Body of pancreas (tissue), 4 donors: ENCODE measurements at regions not wholly inside any gene's neighbourhood (a gene's known extent, or its start where the extent isn't known, plus 50 kb on each side); places are given as distances from the start of the nearest gene placed in this dataset.

Experiments
- ATAC-seq: fragments of 150-250 bp; one replicate; pipeline ENCODE4 v1.9.1; 2016
- DNase-seq, 4 donors: peaks; one replicate each; pipeline ENCODE4 v3.0.0-alpha.2; 2019
- H3K27ac ChIP-seq, 4 donors: fragments of 200-600 bp; sonication (generic); 1 replicate in 3 of 4; 2 replicates in 1 of 4; pipeline versions ENCODE4 v1.5.1 to v1.6.1; 2016 to 2019; ENCODE audit warnings: mild to moderate bottlenecking in 1 of 4, mixed read lengths in 1 of 4, moderate library complexity in 1 of 4
- H3K27me3 ChIP-seq, 2 donors: fragments of 200-600 bp; sonication (generic); one replicate each; pipeline ENCODE4 v1.6.0; 2016; ENCODE audit warnings: mild to moderate bottlenecking in 1 of 2
- H3K36me3 ChIP-seq, 2 donors: fragments of 200-600 bp; sonication (generic); replicated peaks in 1 of 2; 2 replicates each; pipeline ENCODE4 v1.5.1; 2016; ENCODE audit warnings: low read depth in 2 of 2; ENCODE audit not compliant: insufficient read depth in 1 of 2
- H3K4me1 ChIP-seq: fragments of 200-600 bp; sonication (generic); one replicate; pipeline ENCODE4 v1.6.0; 2016
- H3K4me3 ChIP-seq, 2 donors: fragments of 200-600 bp; sonication (generic); 1 replicate in 1 of 2; 2 replicates in 1 of 2; pipeline ENCODE4 v1.5.1; 2016 to 2019
- H3K9me3 ChIP-seq, 3 donors: fragments of 200-600 bp; sonication (generic); 1 replicate in 2 of 3; 2 replicates in 1 of 3; pipeline ENCODE4 v1.5.1; 2016
- POLR2A ChIP-seq, 3 donors: fragments of 450-650 bp; IDR thresholded peaks; one replicate each; pipeline ENCODE4 v1.6.1; 2016; ENCODE audit warnings: antibody characterized with exemption in 3 of 3, mild to moderate bottlenecking in 2 of 3
- WGBS, 2 donors: methylation state at CpG; one replicate each; pipeline ENCODE4 v1.1.5; 2017; 5-methylcytosine and 5-hydroxymethylcytosine counted together
- intact Hi-C: fragments of 100-400 bp; cut with DNase I; formaldehyde crosslinking; loops from one replicate; pipeline ENCODE4 v1.15.1; 2023
- TF ChIP-seq, protein P1 (sequence below), 7 experiments: fragments of 450-650 bp in 4 of 7; fragments of 200-600 bp in 3 of 7; sonication (generic) in 3 of 7; IDR thresholded peaks; one replicate each; pipeline ENCODE4 v1.5.1; 2016 to 2019; ENCODE audit warnings: antibody characterized with exemption in 7 of 7

DNA sequence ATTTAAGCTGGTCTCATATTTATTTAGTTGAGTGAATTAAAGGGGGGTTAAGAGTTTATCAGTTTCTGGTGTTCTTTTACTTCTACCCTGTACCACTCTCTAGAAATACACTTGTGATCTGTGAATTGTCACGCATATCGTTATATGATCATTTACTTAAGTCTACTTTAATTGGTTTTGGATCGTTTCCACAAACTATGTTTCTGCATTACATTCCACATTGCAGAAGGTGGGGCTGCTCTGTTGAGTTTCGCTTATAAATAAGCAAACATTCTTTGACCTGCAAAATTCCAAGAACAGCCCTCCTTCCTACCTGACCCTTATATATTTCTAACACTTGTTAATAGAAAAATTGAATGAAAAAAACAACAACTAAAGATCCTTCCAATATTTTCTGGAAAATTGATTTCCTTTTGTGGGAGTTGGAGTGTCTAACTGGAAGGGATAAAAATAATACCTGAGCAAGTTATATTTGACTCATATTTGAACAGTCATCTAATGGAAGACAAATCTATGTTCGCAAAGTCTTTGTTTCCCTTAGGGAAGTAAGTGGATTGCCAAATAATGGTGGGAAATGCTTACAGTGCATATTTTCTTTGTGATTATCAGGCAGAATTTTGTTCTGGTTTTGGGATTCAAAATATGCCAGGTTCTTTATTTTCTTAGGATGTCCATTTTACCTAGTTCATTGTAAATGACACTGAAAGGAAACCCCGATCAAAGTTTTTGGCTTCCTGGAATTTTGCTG lies 152.7 kb downstream of the RELL1 start:
- DNase-seq: no peak
- WGBS, 2 donors: 63% methylated on average over 6 of the region's 6 CpGs
- ATAC-seq: no peak

DNA sequence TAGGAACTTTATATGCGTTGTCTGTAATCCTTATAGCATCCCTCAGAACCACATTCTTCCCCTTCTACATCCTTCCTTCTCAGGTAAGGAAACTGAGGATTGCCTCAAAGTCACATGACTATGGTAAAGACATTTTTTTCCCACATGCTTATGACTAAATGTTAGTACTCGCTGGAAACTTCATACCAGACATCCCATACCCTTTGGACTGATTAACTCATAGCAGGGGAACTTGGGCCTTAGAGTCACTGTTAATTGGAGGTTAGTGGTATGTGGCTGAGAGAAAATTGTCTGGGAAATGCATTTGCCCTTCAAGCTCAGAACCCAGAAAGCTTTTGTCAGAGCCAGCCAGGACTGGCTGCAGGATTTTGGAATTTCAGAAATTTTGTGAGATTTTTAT lies 155.0 kb downstream of the RELL1 start:
- Histone ChIP-seq H3K9me3 (no peaks in the 10 kb centered on the region), H3K4me1 (peaks cover 9% of the 10 kb centered on the region), H3K27ac (no peak overlapping the region), H3K27me3 (no peaks in the 10 kb centered on the region), H3K4me3 (no peak overlapping the region), H3K36me3 (no peaks in the 10 kb centered on the region)
- intact Hi-C loops: no loop called here
- DNase-seq: no peak
- WGBS, 2 donors: 91 to 93% methylated on average over 2 of the region's 2 CpGs
- no peak for TF ChIP-seq POLR2A (IDR thresholded peaks at IDR 0.05)
- TF ChIP-seq, protein P1, sequence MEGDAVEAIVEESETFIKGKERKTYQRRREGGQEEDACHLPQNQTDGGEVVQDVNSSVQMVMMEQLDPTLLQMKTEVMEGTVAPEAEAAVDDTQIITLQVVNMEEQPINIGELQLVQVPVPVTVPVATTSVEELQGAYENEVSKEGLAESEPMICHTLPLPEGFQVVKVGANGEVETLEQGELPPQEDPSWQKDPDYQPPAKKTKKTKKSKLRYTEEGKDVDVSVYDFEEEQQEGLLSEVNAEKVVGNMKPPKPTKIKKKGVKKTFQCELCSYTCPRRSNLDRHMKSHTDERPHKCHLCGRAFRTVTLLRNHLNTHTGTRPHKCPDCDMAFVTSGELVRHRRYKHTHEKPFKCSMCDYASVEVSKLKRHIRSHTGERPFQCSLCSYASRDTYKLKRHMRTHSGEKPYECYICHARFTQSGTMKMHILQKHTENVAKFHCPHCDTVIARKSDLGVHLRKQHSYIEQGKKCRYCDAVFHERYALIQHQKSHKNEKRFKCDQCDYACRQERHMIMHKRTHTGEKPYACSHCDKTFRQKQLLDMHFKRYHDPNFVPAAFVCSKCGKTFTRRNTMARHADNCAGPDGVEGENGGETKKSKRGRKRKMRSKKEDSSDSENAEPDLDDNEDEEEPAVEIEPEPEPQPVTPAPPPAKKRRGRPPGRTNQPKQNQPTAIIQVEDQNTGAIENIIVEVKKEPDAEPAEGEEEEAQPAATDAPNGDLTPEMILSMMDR (IDR thresholded peaks at IDR 0.05): no peak
- ATAC-seq: no peak

More for the DNA sequence above, 152.7 kb downstream of the RELL1 start:
- no peaks in the 10 kb centered on the region for H3K9me3 ChIP-seq
- no peak overlapping the region for H3K27ac ChIP-seq
- intact Hi-C loops: no loop called here
- peaks cover under 1% of the 10 kb centered on the region for H3K4me1 ChIP-seq
- H3K4me3 ChIP-seq: no peak overlapping the region
- H3K36me3 ChIP-seq: no peaks in the 10 kb centered on the region
- TF ChIP-seq, protein P1 (IDR thresholded peaks at IDR 0.05): no peak
- no peak for TF ChIP-seq POLR2A (IDR thresholded peaks at IDR 0.05)
- no peaks in the 10 kb centered on the region for H3K27me3 ChIP-seq

DNA sequence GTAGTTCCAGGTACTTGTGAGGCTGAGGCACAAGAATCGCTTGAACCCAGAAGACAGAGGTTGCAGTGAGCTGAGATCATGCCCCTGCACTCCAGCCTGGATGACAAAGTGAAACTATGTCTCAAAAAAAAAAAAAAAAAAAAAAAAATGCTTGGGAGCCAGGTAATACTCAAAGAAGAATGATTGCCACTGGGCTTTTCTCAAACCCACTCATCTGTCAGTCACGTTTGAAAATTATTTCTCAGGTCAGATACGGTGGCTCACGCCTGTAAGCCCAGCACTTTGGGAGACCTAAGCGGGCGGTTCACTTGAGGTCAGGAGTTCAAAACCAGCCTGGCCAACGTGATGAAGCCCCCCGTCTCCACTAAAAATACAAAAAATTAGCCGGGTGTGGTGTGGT lies 155.7 kb downstream of the RELL1 start:
- peaks cover 9% of the 10 kb centered on the region for H3K4me1 ChIP-seq
- H3K4me3 ChIP-seq: no peak overlapping the region
- intact Hi-C loops: no loop called here

DNA sequence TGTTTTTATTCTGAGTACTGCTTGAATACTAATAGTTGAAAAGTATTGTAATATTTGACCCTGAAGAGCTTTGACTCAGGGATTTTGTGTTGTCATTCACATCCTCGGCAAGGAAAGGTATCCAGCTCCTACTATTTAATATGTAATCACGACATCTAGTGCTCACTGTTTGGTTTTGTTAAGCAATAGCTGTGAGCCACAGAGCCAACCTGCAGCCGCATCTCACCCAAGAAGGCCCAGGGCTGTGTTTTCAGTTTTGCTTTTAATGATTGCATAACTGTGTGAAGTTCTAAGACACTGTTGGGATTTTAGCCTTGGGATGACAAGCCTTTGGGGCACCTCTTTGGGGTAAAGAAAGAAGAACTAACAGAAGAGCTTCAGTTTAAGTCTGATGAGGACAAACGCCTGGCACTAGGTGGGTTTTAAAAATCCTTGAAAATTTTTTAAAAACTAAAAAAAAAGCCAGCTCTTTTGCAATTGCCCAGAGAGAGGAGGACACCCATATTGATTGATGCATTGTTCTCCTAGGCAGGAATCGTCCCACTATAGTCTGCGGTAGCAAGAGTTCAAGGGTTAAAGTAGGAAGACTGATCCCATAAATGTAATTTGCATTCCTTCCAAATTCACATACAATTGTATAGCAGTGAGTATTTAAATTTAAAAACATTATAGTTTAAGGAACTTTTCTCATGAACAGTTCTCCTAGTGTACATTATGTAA lies 157.8 kb downstream of the RELL1 start:
- ATAC-seq (peak; percentile 92), DNase-seq (peak; percentile 43 to 73 (median 60))
- Histone ChIP-seq H3K36me3 (no peaks in the 10 kb centered on the region), H3K4me1 (peaks cover 9% of the 10 kb centered on the region), H3K27me3 (no peaks in the 10 kb centered on the region), H3K4me3 (no peak overlapping the region), H3K27ac (peak overlapping the region in 3 of 4 donors; percentile 6 to 35 (median 10)), H3K9me3 (no peaks in the 10 kb centered on the region)
- WGBS, 2 donors: 39 to 41% methylated on average over 6 of the region's 6 CpGs
- intact Hi-C loops: no loop called here
- TF ChIP-seq, protein P1 (IDR thresholded peaks at IDR 0.05): peak in 4 of 7 experiments; percentile 28 to 45 (median 39)
- no peak for TF ChIP-seq POLR2A (IDR thresholded peaks at IDR 0.05)

More for the DNA sequence above, 155.7 kb downstream of the RELL1 start:
- WGBS, 2 donors: 86 to 87% methylated on average over 9 of the region's 9 CpGs
- no peak overlapping the region for H3K27ac ChIP-seq
- no peaks in the 10 kb centered on the region for H3K9me3 ChIP-seq
- DNase-seq: no peak
- TF ChIP-seq POLR2A (IDR thresholded peaks at IDR 0.05): no peak
- TF ChIP-seq, protein P1 (IDR thresholded peaks at IDR 0.05): no peak
- no peak for ATAC-seq
- H3K27me3 ChIP-seq: no peaks in the 10 kb centered on the region
- H3K36me3 ChIP-seq: no peaks in the 10 kb centered on the region
